ENCODE measurements at regions not wholly inside any gene's neighbourhood (a gene's known extent, or its start where the extent isn't known, plus 50 kb on each side); places are given as distances from the start of the nearest gene placed in this dataset.

DNA sequence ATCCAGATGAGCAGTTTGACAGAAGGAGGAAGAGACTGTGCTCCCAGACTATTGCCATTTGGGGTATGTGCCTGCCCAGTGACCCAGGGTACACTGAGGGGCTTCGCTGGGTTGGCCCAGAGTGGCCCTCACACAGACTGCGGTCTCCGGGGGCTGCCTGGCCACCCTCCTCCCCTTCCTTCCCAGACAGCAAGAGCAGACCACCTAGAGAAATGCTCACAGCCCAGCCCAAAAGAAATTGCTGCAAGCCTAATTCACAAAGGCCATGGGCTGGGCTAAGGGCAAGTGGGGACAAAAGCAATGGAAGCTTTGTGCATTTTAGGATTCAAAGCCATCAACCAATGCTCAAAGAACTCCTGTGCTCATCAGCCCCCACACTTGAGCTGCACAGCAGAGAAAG lies 277.6 kb downstream of the CDC5L start:
- no peak overlapping the region for H3K4me3 ChIP-seq (ENCODE audit: low read depth, low read length)
- TF ChIP-seq, protein P1, sequence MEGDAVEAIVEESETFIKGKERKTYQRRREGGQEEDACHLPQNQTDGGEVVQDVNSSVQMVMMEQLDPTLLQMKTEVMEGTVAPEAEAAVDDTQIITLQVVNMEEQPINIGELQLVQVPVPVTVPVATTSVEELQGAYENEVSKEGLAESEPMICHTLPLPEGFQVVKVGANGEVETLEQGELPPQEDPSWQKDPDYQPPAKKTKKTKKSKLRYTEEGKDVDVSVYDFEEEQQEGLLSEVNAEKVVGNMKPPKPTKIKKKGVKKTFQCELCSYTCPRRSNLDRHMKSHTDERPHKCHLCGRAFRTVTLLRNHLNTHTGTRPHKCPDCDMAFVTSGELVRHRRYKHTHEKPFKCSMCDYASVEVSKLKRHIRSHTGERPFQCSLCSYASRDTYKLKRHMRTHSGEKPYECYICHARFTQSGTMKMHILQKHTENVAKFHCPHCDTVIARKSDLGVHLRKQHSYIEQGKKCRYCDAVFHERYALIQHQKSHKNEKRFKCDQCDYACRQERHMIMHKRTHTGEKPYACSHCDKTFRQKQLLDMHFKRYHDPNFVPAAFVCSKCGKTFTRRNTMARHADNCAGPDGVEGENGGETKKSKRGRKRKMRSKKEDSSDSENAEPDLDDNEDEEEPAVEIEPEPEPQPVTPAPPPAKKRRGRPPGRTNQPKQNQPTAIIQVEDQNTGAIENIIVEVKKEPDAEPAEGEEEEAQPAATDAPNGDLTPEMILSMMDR (IDR thresholded peaks at IDR 0.05; ENCODE audit: insufficient read depth, low read length) = no peak
- DNase-seq (ENCODE audit: low read depth) = no peak

DNA sequence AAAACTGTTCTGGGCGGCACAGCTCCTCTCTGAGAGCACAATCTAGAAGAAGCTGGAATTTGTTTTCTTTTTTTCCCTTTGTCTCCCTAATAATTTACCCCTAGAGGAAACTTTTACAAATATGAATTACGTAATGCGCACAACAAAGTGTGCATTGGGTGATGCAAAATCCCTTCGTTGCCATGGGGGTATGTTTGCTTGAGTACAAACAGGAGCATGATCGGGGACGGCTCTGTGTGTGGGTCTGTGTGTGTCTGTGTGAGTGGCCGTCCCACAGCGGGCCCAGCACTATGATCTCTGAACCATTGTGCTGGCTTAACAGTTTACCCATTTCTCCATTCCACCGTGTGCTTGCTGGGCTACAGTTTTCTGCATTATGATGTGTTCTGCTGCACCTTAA lies 278.2 kb downstream of the CDC5L start:
- TF ChIP-seq, protein P1 (IDR thresholded peaks at IDR 0.05; ENCODE audit: insufficient read depth, low read length) = no peak
- H3K4me3 ChIP-seq (ENCODE audit: low read depth, low read length) = no peak overlapping the region

DNA sequence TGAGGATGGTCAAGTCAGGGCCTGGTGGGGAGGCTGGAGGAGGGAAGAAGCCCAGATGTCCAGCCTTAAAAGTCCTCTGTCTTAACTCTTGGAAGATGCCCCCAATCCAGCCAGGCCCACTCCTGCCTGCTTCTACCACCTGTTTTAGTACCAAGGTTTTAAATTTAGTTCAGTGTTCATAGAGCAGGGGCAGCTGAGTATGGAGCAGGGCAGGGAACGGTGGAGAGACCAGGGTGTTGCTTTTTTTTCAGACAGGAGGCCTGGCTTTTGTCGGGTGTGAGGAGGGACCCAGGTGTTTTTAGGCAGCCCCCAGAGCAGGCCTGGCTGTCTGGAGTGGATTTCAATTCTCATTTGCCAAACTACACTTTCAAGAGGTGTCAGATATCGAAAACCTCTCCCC lies 278.8 kb downstream of the CDC5L start:
- H3K4me3 ChIP-seq (ENCODE audit: low read depth, low read length) = no peak overlapping the region
- TF ChIP-seq, protein P1 (IDR thresholded peaks at IDR 0.05; ENCODE audit: insufficient read depth, low read length) = no peak

More for the DNA sequence above, 278.2 kb downstream of the CDC5L start:
- DNase-seq (ENCODE audit: low read depth) = no peak

DNA sequence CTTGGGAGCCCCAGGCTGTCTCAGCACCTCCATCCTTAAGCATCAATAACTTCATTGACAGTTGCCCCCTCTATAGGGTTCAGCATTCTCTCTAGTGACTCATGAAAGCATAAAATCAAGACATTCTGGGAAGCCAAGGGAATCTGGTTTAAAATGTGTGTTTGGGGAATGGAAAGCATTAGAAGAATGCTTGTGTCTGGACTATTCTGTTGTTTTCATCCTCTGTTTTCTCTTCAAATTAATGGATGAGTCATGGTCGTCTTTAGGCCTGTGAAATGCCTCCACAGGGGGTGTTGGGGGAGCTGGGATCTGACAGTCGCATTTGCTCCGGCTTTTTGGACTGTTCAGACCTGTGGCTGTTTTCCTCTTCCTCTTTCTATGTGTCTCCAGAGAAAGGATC lies 279.7 kb downstream of the CDC5L start:
- no peak overlapping the region for H3K4me3 ChIP-seq (ENCODE audit: low read depth, low read length)
- DNase-seq (ENCODE audit: low read depth) = peak; percentile 88
- TF ChIP-seq, protein P1 (IDR thresholded peaks at IDR 0.05; ENCODE audit: insufficient read depth, low read length) = no peak

More for the DNA sequence above, 278.8 kb downstream of the CDC5L start:
- no peak for DNase-seq (ENCODE audit: low read depth)

DNA sequence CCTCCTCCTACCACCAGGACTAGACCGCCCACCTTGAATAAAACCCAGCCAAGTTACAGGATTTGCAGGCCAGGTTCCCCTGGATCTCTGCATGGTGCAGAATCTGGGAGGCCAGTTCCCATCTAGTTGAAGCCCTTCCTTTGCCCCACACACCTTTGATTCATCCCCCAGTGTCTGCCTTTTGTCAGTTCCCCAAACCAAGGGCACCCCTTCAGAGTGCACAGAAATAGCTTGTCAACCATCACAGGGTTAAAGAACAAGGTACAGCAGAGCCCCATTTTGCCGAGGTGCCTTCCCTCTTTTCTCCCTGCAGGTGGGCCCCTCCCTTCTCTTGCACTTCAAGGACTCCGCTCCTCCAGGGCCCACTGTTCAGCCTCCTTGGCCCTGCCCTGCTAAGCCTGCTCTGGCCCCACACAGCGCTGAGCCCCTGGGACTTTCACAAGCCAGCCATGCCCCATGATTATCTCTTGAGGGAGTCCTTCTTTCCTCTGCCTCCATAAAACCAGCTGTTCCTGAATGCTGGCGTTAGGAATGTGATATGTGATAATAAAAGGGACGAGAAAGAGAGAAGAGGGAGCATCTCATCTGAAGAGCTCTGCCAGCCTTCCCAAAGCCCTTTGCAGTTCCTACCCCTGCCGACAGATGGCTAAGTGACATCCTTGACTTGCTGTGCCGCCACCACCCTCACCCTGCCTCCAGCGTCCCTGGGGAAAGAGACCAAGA lies 280.3 kb downstream of the CDC5L start:
- TF ChIP-seq, protein P1 (IDR thresholded peaks at IDR 0.05; ENCODE audit: insufficient read depth, low read length) = peak; percentile 44

DNA sequence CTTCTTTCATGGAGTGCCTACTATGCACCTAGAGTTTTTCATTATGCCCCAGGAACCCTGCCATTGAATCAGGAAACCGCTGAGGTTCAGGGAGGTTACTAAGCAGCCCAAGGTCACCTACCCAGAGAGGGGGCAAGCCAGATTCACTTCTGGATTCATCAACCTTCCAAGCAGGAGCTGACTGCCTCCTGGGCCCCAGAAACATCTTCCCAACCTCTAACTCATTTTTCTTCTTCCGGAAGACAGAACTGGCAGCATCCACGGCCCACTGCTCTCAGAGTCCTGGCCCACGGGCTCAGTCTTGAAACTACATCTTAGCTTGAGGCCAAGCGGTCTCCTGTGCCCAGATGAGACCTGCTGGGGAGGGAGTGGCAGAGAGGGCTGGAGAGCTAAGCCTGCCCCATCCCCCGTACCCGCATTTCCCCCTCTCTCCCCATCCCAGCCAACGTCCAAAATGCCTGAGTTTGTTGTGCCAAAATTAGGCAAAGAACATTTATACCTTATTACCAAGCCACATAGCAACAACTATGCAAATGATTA lies 281.0 kb downstream of the CDC5L start:
- TF ChIP-seq, protein P1 (IDR thresholded peaks at IDR 0.05; ENCODE audit: insufficient read depth, low read length) = no peak
- no peak overlapping the region for H3K4me3 ChIP-seq (ENCODE audit: low read depth, low read length)
- DNase-seq (ENCODE audit: low read depth) = no peak

More for the DNA sequence above, 280.3 kb downstream of the CDC5L start:
- no peak for DNase-seq (ENCODE audit: low read depth)
- no peak overlapping the region for H3K4me3 ChIP-seq (ENCODE audit: low read depth, low read length)
